ENCODE measurements at regions not wholly inside any gene's neighbourhood (a gene's known extent, or its start where the extent isn't known, plus 50 kb on each side); places are given as distances from the start of the nearest gene placed in this dataset.

DNA sequence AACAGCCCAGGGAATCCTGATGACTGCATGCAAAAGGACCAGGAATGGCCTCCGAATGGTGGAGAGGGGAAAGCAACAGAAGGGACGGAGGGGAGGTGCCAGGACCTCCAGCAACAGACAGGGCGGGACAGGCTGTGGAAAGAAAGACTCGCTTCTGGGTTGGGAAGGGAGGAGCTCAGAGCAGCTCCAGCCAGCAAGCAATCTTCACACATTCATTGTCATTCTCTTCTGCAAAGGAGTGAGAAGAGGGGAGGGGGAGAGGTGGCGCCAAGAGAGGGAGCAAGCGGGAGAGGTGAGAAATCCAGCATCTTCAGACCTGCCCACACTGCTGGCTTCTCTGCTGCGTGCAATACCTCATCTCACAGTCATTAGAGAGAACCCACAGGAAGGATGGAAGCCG, 509.0 kb downstream of the BUD13 start:
- no peaks in the 10 kb centered on the region for H3K9me3 ChIP-seq
- no peak overlapping the region for H3K27ac ChIP-seq
- no peak overlapping the region for H3K4me3 ChIP-seq
- intact Hi-C loops (cut with DNase I): no loop called here
- no peaks in the 10 kb centered on the region for H3K4me1 ChIP-seq
- no peaks in the 10 kb centered on the region for H3K36me3 ChIP-seq
- no peak for DNase-seq (ENCODE audit: extremely low spot score in 2 of 2)
- no peaks in the 10 kb centered on the region for H3K27me3 ChIP-seq
- TF ChIP-seq POLR2A (IDR thresholded peaks at IDR 0.05): no peak
- TF ChIP-seq, protein P1, sequence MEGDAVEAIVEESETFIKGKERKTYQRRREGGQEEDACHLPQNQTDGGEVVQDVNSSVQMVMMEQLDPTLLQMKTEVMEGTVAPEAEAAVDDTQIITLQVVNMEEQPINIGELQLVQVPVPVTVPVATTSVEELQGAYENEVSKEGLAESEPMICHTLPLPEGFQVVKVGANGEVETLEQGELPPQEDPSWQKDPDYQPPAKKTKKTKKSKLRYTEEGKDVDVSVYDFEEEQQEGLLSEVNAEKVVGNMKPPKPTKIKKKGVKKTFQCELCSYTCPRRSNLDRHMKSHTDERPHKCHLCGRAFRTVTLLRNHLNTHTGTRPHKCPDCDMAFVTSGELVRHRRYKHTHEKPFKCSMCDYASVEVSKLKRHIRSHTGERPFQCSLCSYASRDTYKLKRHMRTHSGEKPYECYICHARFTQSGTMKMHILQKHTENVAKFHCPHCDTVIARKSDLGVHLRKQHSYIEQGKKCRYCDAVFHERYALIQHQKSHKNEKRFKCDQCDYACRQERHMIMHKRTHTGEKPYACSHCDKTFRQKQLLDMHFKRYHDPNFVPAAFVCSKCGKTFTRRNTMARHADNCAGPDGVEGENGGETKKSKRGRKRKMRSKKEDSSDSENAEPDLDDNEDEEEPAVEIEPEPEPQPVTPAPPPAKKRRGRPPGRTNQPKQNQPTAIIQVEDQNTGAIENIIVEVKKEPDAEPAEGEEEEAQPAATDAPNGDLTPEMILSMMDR (IDR thresholded peaks at IDR 0.05): no peak
- no peak for TF ChIP-seq POLR2AphosphoS5 (IDR thresholded peaks at IDR 0.05; ENCODE audit: insufficient read depth in 1 of 2, low read depth in 1 of 2)

DNA sequence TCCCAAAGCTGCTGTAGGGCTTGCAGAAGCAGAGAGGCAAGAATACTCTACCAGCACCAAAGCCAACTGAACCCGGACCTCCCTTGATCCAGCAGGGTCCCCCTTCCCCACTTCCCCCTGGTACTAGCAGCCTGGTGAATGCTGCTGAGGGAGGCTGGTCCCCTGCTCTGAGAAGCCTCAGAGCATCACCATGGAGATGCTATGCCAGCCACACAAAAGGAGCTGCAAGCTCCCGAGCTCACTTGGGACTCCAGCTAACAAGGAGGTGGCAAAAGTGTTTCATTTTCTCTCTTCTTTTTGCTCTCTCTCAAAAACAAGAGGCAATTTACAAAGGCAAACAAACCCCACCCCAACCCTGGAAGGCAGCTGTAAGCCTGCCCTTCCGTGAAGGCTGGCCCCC, 509.8 kb downstream of the BUD13 start:
- Histone ChIP-seq H3K27ac (no peak overlapping the region), H3K36me3 (no peaks in the 10 kb centered on the region), H3K9me3 (no peaks in the 10 kb centered on the region), H3K4me3 (no peak overlapping the region), H3K4me1 (no peaks in the 10 kb centered on the region), H3K27me3 (no peaks in the 10 kb centered on the region)
- TF ChIP-seq, protein P1 (IDR thresholded peaks at IDR 0.05): no peak
- TF ChIP-seq POLR2AphosphoS5 (IDR thresholded peaks at IDR 0.05; ENCODE audit: insufficient read depth in 1 of 2, low read depth in 1 of 2) (no peak), POLR2A (IDR thresholded peaks at IDR 0.05) (no peak)
- intact Hi-C loops (cut with DNase I): no loop called here
- no peak for DNase-seq (ENCODE audit: extremely low spot score in 2 of 2)

DNA sequence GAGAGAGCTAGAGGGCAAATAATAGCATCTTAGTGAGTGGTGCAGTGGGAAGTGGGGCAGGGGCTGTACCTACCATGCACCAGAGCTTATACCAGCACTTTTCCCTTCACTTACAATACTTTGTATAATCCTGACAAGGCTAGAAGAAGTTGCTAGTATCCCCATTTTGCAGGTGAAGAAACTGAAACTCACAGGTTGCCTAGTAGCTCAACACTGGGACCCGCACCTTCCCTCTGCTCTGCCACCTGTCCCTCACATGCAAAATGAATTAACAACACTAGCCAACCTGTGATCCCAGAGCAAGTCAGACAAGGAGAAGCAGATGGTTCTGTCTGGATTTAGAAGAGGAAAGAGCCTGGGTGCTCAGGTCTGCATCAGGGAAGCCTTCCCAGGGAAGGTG, 510.4 kb downstream of the BUD13 start:
- Histone ChIP-seq H3K4me1 (no peaks in the 10 kb centered on the region), H3K27me3 (no peaks in the 10 kb centered on the region), H3K4me3 (no peak overlapping the region), H3K9me3 (no peaks in the 10 kb centered on the region), H3K36me3 (no peaks in the 10 kb centered on the region), H3K27ac (no peak overlapping the region)
- no peak for DNase-seq (ENCODE audit: extremely low spot score in 2 of 2)
- intact Hi-C loops (cut with DNase I): no loop called here
- TF ChIP-seq, protein P1 (IDR thresholded peaks at IDR 0.05): no peak
- TF ChIP-seq POLR2A (IDR thresholded peaks at IDR 0.05) (no peak), POLR2AphosphoS5 (IDR thresholded peaks at IDR 0.05; ENCODE audit: insufficient read depth in 1 of 2, low read depth in 1 of 2) (no peak)

DNA sequence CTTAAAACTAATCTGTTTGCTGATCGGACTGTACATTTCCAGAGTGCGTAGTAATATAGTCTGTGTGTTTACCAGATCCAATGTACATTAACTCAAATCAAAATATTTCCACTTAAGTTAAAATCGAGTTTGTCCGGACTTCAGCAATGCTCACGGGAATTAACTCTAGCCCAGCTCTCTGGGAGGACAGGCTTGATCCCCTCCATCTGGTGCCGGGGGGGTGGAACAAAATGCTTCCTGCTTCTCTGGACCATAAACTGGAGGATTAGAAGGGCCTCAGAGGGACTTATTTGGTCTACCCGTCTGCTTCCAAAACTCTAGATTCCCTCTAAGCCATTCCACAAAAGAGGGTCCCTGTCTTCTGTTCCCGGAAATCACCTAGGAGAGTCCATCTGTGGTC, 511.2 kb downstream of the BUD13 start:
- no peaks in the 10 kb centered on the region for H3K27me3 ChIP-seq

DNA sequence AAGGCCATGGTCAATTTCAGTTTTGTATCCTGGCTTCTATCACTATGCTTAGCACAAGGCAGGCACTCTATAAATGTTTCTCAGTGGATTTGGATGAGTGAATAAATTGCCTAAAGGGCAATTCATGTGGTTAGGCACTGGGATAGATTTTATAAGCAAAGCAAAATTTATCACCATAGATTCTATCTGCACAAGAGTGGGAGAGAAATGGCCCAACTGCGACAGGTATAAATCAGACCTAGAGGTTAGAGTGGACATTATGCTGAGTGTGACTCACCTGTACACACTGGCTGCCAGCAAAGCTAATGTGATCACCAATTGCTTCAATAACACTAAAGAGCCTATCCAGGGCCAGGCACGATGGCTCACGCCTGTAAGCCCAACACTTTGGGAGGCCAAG, 514.0 kb downstream of the BUD13 start:
- intact Hi-C loops (cut with DNase I): no loop called here
- H3K36me3 ChIP-seq: no peaks in the 10 kb centered on the region
- no peak overlapping the region for H3K4me3 ChIP-seq
- no peaks in the 10 kb centered on the region for H3K9me3 ChIP-seq
- no peak for DNase-seq (ENCODE audit: extremely low spot score in 2 of 2)
- no peak for TF ChIP-seq POLR2A (IDR thresholded peaks at IDR 0.05)
- no peak for TF ChIP-seq POLR2AphosphoS5 (IDR thresholded peaks at IDR 0.05; ENCODE audit: insufficient read depth in 1 of 2, low read depth in 1 of 2)
- TF ChIP-seq, protein P1 (IDR thresholded peaks at IDR 0.05): no peak
- no peaks in the 10 kb centered on the region for H3K27me3 ChIP-seq
- H3K27ac ChIP-seq: no peak overlapping the region
- no peaks in the 10 kb centered on the region for H3K4me1 ChIP-seq

More for the DNA sequence above, 511.2 kb downstream of the BUD13 start:
- intact Hi-C loops (cut with DNase I): no loop called here
- Histone ChIP-seq H3K36me3 (no peaks in the 10 kb centered on the region), H3K4me1 (no peaks in the 10 kb centered on the region), H3K9me3 (no peaks in the 10 kb centered on the region), H3K4me3 (no peak overlapping the region), H3K27ac (no peak overlapping the region)
- TF ChIP-seq POLR2A (IDR thresholded peaks at IDR 0.05): no peak
- TF ChIP-seq, protein P1 (IDR thresholded peaks at IDR 0.05): no peak
- TF ChIP-seq POLR2AphosphoS5 (IDR thresholded peaks at IDR 0.05; ENCODE audit: insufficient read depth in 1 of 2, low read depth in 1 of 2): no peak
- DNase-seq (ENCODE audit: extremely low spot score in 2 of 2): no peak
